Lower leg skin (tissue), 3 donors: ENCODE measurements at regions not wholly inside any gene's neighbourhood (a gene's known extent, or its start where the extent isn't known, plus 50 kb on each side); places are given as distances from the start of the nearest gene placed in this dataset.
"Not testable (repeated sequence)": the region's sequence is repeated elsewhere in the genome, so short reads cannot be mapped to it uniquely, and the experiment has no call there.

Experiments
- CTCF ChIP-seq, 3 donors: fragments of 450-650 bp; IDR thresholded peaks; one replicate each; pipeline ENCODE4 v1.5.1; 2016; ENCODE audit warnings: antibody characterized with exemption in 3 of 3, mild to moderate bottlenecking in 3 of 3, moderate library complexity in 2 of 3
- POLR2A ChIP-seq, 2 donors: fragments of 450-650 bp; IDR thresholded peaks; one replicate each; pipeline ENCODE4 v1.6.1; 2016 to 2017; ENCODE audit warnings: antibody characterized with exemption in 2 of 2, mild to moderate bottlenecking in 1 of 2, moderate library complexity in 1 of 2

DNA sequence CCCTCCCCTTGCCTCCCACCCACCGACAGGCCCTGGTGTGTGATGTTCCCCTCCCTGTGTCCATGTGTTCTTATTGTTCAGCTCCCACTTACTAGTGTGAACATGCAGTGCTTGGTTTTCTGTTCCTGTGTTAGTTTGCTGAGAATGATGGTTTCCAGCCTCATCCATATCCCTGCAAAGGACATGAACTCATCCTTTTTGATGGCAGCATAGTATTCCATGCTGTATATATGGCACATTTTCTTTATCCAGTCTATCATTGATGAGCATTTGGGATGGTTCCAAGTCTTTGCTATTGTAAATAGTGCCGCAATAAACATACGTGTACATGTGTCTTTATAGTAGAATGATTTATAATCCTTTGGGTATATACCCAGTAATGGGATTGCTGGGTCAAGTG, 538.1 kb upstream of the ZNF804A start:
- TF ChIP-seq POLR2A, CTCF (IDR thresholded peaks at IDR 0.05): not testable (repeated sequence)
